Tibial nerve (tissue), 4 donors: ENCODE measurements at regions not wholly inside any gene's neighbourhood (a gene's known extent, or its start where the extent isn't known, plus 50 kb on each side); places are given as distances from the start of the nearest gene placed in this dataset.

ENCODE experiments used
- EP300 ChIP-seq, 2 donors: sonication (generic); formaldehyde crosslinking; IDR thresholded peaks; one replicate each; pipeline ENCODE4 v1.6.1; 2017; ENCODE audit warnings: antibody characterized with exemption in 2 of 2, mild to moderate bottlenecking in 1 of 2
- TF ChIP-seq, protein P1 (sequence below), 5 experiments: fragments of 200-600 bp in 3 of 5; fragments of 450-650 bp in 2 of 5; sonication (generic) in 3 of 5; IDR thresholded peaks; one replicate each; pipeline ENCODE4 v1.5.1; 2016 to 2019; ENCODE audit warnings: antibody characterized with exemption in 5 of 5, mild to moderate bottlenecking in 3 of 5, moderate library complexity in 2 of 5

DNA sequence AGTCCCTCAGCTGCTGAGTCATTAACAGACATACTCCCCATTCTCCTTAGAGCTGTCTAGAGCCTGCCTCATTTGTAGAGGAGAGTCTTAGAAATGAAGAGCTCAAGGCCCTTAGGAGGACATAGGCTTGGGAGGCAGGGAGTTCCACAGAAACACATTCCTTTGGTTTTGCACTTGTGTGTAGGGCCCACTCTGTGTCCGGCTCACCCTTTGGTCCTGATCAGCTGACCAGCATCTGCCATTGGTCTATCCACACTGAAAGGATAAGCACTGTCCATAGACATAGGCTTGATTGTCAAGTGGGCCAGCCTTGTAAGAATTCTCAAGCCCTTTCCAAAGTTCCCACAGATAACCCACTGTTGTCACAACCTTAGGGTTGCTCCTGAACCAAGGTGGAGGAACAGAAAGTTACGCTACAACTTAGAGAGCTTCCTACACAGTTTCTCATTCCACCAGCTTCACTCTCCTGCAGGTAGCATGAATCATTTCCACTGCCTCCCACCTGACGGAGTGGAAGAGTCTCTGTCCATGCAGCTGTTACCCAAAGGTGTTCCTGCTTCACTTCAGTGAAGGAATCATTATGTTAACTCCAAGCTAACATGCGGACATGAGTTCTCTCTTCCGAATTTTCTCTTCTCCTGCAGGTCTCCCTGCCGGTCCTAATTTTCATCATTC, 96.1 kb downstream of the TNFSF18 start:
- TF ChIP-seq, protein P1, sequence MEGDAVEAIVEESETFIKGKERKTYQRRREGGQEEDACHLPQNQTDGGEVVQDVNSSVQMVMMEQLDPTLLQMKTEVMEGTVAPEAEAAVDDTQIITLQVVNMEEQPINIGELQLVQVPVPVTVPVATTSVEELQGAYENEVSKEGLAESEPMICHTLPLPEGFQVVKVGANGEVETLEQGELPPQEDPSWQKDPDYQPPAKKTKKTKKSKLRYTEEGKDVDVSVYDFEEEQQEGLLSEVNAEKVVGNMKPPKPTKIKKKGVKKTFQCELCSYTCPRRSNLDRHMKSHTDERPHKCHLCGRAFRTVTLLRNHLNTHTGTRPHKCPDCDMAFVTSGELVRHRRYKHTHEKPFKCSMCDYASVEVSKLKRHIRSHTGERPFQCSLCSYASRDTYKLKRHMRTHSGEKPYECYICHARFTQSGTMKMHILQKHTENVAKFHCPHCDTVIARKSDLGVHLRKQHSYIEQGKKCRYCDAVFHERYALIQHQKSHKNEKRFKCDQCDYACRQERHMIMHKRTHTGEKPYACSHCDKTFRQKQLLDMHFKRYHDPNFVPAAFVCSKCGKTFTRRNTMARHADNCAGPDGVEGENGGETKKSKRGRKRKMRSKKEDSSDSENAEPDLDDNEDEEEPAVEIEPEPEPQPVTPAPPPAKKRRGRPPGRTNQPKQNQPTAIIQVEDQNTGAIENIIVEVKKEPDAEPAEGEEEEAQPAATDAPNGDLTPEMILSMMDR (IDR thresholded peaks at IDR 0.05), result no peak
- TF ChIP-seq EP300 (IDR thresholded peaks at IDR 0.05), result no peak
